CD14-positive monocyte (primary cell): ENCODE measurements at regions not wholly inside any gene's neighbourhood (a gene's known extent, or its start where the extent isn't known, plus 50 kb on each side); places are given as distances from the start of the nearest gene placed in this dataset.

Experiments
- DNase-seq, 3 donors: peaks; one replicate each; pipeline ENCODE4 v3.0.0-alpha.2; 2011 to 2022
- H2AFZ ChIP-seq: 2 replicates; pipeline ENCODE4 v1.6.0; 2012; ENCODE audit warnings: mild to moderate bottlenecking, low read depth, low read length, inconsistent platforms; ENCODE audit not compliant: insufficient read depth, poor library complexity, severe bottlenecking
- H3K27ac ChIP-seq, 2 donors: 1 replicate in 1 of 2; 2 replicates in 1 of 2; pipeline ENCODE4 v1.5.1; 2012 to 2013; ENCODE audit warnings: low read length in 2 of 2, control low read depth in 1 of 2, inconsistent platforms in 1 of 2, low read depth in 1 of 2, mild to moderate bottlenecking in 1 of 2
- H3K27me3 ChIP-seq, 2 donors: one replicate each; pipeline versions ENCODE4 v1.6.0 to v1.6.1; 2011 to 2013; ENCODE audit warnings: low read length in 2 of 2; ENCODE audit not compliant: control insufficient read depth in 2 of 2, insufficient read depth in 2 of 2
- H3K36me3 ChIP-seq, 2 donors: replicated peaks in 1 of 2; 1 replicate in 1 of 2; 2 replicates in 1 of 2; pipeline versions ENCODE4 v1.5.1 to v1.6.1; 2012 to 2013; ENCODE audit warnings: low read length in 2 of 2, control low read depth in 1 of 2, inconsistent platforms in 1 of 2, mild to moderate bottlenecking in 1 of 2; ENCODE audit not compliant: insufficient read depth in 2 of 2, control insufficient read depth in 1 of 2
- H3K4me1 ChIP-seq, 2 donors: 1 replicate in 1 of 2; 2 replicates in 1 of 2; pipeline versions ENCODE4 v1.5.1 to v1.6.1; 2012 to 2013; ENCODE audit warnings: low read length in 2 of 2, control low read depth in 1 of 2, inconsistent platforms in 1 of 2, mild to moderate bottlenecking in 1 of 2, moderate library complexity in 1 of 2; ENCODE audit not compliant: insufficient read depth in 2 of 2, control insufficient read depth in 1 of 2
- H3K4me2 ChIP-seq: replicated peaks from 2 replicates; pipeline ENCODE3; 2012; ENCODE audit warnings: low read length, moderate library complexity, mild to moderate bottlenecking; ENCODE audit not compliant: poor library complexity, severe bottlenecking; ENCODE audit errors: extremely low read depth
- H3K4me3 ChIP-seq, 3 experiments: fragments of 200-600 bp in 1 of 3; sonication (generic) in 1 of 3; replicated peaks in 1 of 3; 1 replicate in 2 of 3; 2 replicates in 1 of 3; pipeline ENCODE4 v1.5.1; 2011 to 2013; ENCODE audit warnings: low read length in 3 of 3, mild to moderate bottlenecking in 3 of 3, control low read depth in 2 of 3, low read depth in 2 of 3, inconsistent platforms in 1 of 3, moderate library complexity in 1 of 3
- H3K79me2 ChIP-seq: 2 replicates; pipeline ENCODE4 v1.6.0; 2012; ENCODE audit warnings: mild to moderate bottlenecking, control low read depth, inconsistent platforms, low read length, moderate library complexity; ENCODE audit not compliant: insufficient read depth
- H3K9ac ChIP-seq: 2 replicates; pipeline ENCODE4 v1.6.0; 2017; ENCODE audit warnings: low read length, mild to moderate bottlenecking; ENCODE audit not compliant: insufficient read depth, poor library complexity, severe bottlenecking
- H3K9me3 ChIP-seq, 2 donors: replicated peaks in 1 of 2; 1 replicate in 1 of 2; 2 replicates in 1 of 2; pipeline versions ENCODE4 v1.5.1 to v1.6.1; 2012 to 2013; ENCODE audit warnings: low read length in 2 of 2, control low read depth in 1 of 2; ENCODE audit not compliant: control insufficient read depth in 1 of 2, insufficient read depth in 1 of 2
- H4K20me1 ChIP-seq: 2 replicates; pipeline ENCODE4 v1.6.0; 2012; ENCODE audit warnings: mild to moderate bottlenecking, low read length, control low read depth, moderate library complexity; ENCODE audit not compliant: insufficient read depth
- H3K27ac Mint-ChIP-seq, 7 donors: one replicate each; pipeline ENCODE4 v1.8.0; 2020; ENCODE audit warnings: mild to moderate bottlenecking in 7 of 7, mixed read lengths in 7 of 7, moderate library complexity in 6 of 7, inconsistent platforms in 2 of 7
- H3K27me3 Mint-ChIP-seq, 3 donors: one replicate each; pipeline ENCODE4 v1.8.0; 2021 to 2022; ENCODE audit warnings: low read depth in 3 of 3, mild to moderate bottlenecking in 3 of 3, mixed read lengths in 3 of 3, moderate library complexity in 3 of 3, inconsistent platforms in 1 of 3
- H3K36me3 Mint-ChIP-seq, 2 donors: one replicate each; pipeline ENCODE4 v1.8.0; 2020; ENCODE audit warnings: mixed read lengths in 2 of 2, inconsistent platforms in 1 of 2, mild to moderate bottlenecking in 1 of 2
- H3K4me1 Mint-ChIP-seq: one replicate; pipeline ENCODE4 v1.8.0; 2020; ENCODE audit warnings: mild to moderate bottlenecking, mixed read lengths
- H3K4me3 Mint-ChIP-seq, 2 donors: one replicate each; pipeline ENCODE4 v1.8.0; 2020; ENCODE audit warnings: mild to moderate bottlenecking in 2 of 2, mixed read lengths in 2 of 2, moderate library complexity in 1 of 2
- H3K9me3 Mint-ChIP-seq, 7 donors: one replicate each; pipeline ENCODE4 v1.8.0; 2020 to 2022; ENCODE audit warnings: mixed read lengths in 7 of 7, mild to moderate bottlenecking in 6 of 7, moderate library complexity in 6 of 7, inconsistent platforms in 2 of 7
- WGBS: methylation state at CpG from one replicate; pipeline ENCODE4 v1.1.5; 2013; ENCODE audit warnings: missing lambda C conversion rate; ENCODE audit not compliant: insufficient coverage; 5-methylcytosine and 5-hydroxymethylcytosine counted together
- intact Hi-C, 2 donors: fragments of 100-400 bp; cut with micrococcal nuclease; formaldehyde crosslinking; loops; one replicate each; pipeline versions ENCODE4 v1.15.0 to v1.15.1; 2023
- TF ChIP-seq, protein P1 (sequence below): fragments of 200-600 bp; IDR thresholded peaks from one replicate; pipeline ENCODE4 v1.8.0; 2022; ENCODE audit warnings: antibody characterized with exemption, mild to moderate bottlenecking

DNA sequence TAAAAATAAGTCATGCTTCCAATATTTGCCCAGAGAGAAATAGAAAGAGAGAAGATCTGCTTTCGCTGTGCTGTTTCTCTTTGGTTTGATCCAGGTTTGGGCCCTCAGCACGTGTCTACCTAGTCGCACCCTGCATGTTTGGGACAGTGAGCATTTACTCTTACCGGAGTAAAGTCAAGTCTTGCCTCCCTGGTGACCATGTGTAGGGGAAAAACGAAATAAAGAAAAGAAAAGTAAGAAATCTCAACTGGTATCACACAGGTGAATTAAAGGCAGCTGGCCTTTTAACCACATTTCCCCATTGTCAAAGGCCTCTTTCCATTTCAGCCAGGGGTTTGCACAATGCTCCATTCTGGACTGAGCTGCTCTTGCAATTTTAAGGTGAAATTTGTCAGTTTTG lies 619.4 kb downstream of the VRK1 start:
- Histone ChIP-seq H3K4me3 (no peak overlapping the region), H3K9ac (no peak overlapping the region), H3K9me3 (peaks cover 0 to 12% of the 10 kb centered on the region in 2 donors), H3K27ac (no peak overlapping the region), H3K27me3 (peaks cover 27 to 33% of the 10 kb centered on the region in 2 donors), H3K4me2 (no peak overlapping the region), H2AFZ (no peak overlapping the region), H3K79me2 (no peaks in the 10 kb centered on the region), H4K20me1 (no peaks in the 10 kb centered on the region), H3K36me3 (no peaks in the 10 kb centered on the region), H3K4me1 (no peaks in the 10 kb centered on the region)
- Mint-ChIP-seq H3K27me3 (peaks cover 0 to 15% (median 9%) of the 10 kb centered on the region in 3 donors), H3K4me1 (no peaks in the 10 kb centered on the region), H3K36me3 (no peaks in the 10 kb centered on the region), H3K9me3 (peaks cover 0 to 1% (median 0%) of the 10 kb centered on the region in 7 donors), H3K4me3 (no peak overlapping the region), H3K27ac (no peak overlapping the region)
- WGBS, result 100% methylated on average over 3 of the region's 5 CpGs
- TF ChIP-seq, protein P1, sequence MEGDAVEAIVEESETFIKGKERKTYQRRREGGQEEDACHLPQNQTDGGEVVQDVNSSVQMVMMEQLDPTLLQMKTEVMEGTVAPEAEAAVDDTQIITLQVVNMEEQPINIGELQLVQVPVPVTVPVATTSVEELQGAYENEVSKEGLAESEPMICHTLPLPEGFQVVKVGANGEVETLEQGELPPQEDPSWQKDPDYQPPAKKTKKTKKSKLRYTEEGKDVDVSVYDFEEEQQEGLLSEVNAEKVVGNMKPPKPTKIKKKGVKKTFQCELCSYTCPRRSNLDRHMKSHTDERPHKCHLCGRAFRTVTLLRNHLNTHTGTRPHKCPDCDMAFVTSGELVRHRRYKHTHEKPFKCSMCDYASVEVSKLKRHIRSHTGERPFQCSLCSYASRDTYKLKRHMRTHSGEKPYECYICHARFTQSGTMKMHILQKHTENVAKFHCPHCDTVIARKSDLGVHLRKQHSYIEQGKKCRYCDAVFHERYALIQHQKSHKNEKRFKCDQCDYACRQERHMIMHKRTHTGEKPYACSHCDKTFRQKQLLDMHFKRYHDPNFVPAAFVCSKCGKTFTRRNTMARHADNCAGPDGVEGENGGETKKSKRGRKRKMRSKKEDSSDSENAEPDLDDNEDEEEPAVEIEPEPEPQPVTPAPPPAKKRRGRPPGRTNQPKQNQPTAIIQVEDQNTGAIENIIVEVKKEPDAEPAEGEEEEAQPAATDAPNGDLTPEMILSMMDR, result no peak
- DNase-seq, result no peak
- intact Hi-C loops, result no loop called here

DNA sequence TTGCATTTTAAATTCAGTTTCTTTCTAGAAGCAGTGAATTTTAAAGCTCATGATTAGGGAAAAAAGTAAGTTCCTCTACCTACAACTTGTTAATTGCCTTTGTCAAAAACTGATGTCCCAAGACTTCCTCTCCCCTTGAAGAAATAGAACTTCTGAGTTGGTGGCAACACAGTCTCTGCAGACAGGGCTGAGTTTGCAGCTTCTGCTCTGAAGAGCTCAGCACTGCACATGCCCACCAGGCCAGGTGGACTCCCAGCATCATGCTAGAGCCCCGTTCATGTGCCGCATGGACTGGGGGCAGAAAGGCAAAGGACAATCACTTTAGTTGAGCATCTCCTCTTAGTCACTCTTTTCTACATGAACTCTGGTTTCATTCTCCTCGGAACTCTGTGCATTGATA lies 620.1 kb downstream of the VRK1 start:
- no peak overlapping the region for H3K4me3 ChIP-seq
- 78% methylated on average over 2 of the region's 3 CpGs for WGBS
- TF ChIP-seq, protein P1, result no peak
- Mint-ChIP-seq H3K4me1 (no peaks in the 10 kb centered on the region), H3K36me3 (no peaks in the 10 kb centered on the region), H3K27ac (no peak overlapping the region), H3K9me3 (peaks cover 0 to 1% (median 0%) of the 10 kb centered on the region in 7 donors), H3K4me3 (no peak overlapping the region), H3K27me3 (peaks cover 0 to 15% (median 9%) of the 10 kb centered on the region in 3 donors)
- no peak overlapping the region for H3K9ac ChIP-seq
- intact Hi-C loops, result no loop called here
- no peaks in the 10 kb centered on the region for H3K4me1 ChIP-seq
- no peak for DNase-seq
- peaks cover 19 to 25% of the 10 kb centered on the region in 2 donors for H3K27me3 ChIP-seq
- no peaks in the 10 kb centered on the region for H3K79me2 ChIP-seq
- H3K36me3 ChIP-seq, result no peaks in the 10 kb centered on the region
- no peak overlapping the region for H2AFZ ChIP-seq
- H4K20me1 ChIP-seq, result no peaks in the 10 kb centered on the region
- H3K9me3 ChIP-seq, result peaks cover 0 to 7% of the 10 kb centered on the region in 2 donors
- H3K4me2 ChIP-seq, result no peak overlapping the region
- H3K27ac ChIP-seq, result no peak overlapping the region
